ENCODE measurements at regions not wholly inside any gene's neighbourhood (a gene's known extent, or its start where the extent isn't known, plus 50 kb on each side); places are given as distances from the start of the nearest gene placed in this dataset.
A peak's percentile ranks its signal among the peaks of the same experiment; 100 is the strongest.

DNA sequence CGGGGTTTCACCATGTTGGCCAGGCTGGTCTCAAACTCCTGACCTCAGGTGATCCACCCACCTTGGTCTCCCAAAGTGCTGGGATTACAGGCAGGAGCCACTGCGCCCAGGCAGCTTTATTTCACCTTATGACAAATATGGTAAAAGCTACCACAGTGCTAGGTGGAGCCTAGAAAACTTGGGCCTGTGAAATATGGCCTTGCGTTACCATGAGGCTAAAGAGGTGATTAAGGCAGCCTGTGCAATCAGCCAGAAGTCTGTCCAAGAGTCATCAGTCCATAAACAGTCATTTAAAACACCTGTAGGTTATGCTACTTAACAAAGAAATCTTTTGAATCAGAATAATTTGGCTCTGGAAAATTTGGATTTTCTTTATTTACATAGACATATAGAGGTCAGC is 114.8 kb upstream of the ANKH start:
- H3K4me3 ChIP-seq (ENCODE audit: low read length) = no peak overlapping the region
- Mint-ChIP-seq H3K4me3 (no peak overlapping the region), H3K4me1 (peaks cover 13 to 20% (median 19%) of the 10 kb centered on the region in 3 donors), H3K27ac (no peak overlapping the region), H3K27me3 (peaks cover 0 to 3% of the 10 kb centered on the region in 2 donors), H3K9me3 (no peaks in the 10 kb centered on the region), H3K36me3 (no peaks in the 10 kb centered on the region)
- H3K4me1 ChIP-seq (ENCODE audit: insufficient read depth, low read length) = peaks cover 21% of the 10 kb centered on the region
- H3K36me3 ChIP-seq (ENCODE audit: insufficient read depth, low read length) = no peaks in the 10 kb centered on the region
- POLR2A ChIA-PET = interaction anchor here (0.6 kb wide), 1 partner anchor 93 kb away, joined by 3 read pairs; no protein-coding TSS in a partner anchor
- H3K27ac ChIP-seq (ENCODE audit: low read depth, low read length) = no peak overlapping the region
- no peaks in the 10 kb centered on the region for H3K27me3 ChIP-seq (ENCODE audit: insufficient read depth, low read length, poor library complexity, severe bottlenecking)
- DNase-seq = no peak
- H3K9me3 ChIP-seq (ENCODE audit: low read length) = no peaks in the 10 kb centered on the region
- CTCF ChIA-PET = interaction anchor here (1.5 to 2.2 kb wide), 2 partner anchors 10 to 17 kb away, joined by 3 to 9 read pairs; no protein-coding TSS in a partner anchor

DNA sequence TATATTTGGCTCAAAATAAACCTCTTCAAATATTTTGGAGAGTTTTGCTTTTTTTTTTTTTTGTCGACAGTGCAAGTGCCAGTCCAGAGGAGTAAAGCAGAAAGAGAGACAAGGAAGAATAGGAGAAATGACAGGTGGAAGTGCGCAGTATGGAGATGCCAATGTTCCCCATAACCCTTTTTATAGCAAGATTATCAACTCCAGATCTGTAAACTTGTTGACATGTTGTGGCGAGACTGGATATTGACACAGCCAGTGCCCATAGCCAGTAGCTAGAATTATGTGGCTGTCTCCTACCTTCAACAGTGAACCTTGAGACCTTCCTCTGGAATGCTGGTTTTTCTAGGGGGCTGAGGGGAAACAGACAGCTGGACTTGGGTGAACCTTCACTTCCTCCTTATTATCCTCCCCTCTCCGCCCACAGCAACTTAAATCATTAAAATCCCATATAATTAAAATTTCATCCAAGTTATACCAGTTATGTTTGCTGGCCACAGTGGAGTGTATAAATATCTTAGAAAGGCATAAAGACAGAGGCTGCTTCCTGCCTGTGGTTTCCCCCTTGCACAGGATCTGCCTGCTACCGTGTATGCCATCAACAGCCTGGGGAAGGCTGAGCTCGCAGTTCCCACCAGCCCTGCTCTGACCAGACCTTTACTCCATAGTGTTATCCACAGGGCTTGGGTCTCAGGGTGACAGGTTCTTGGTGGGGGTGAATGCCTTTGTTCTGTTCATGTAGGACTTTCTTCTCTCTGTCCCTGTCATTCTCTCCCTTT is 112.3 kb upstream of the ANKH start:
- Histone ChIP-seq H3K27ac (ENCODE audit: low read depth, low read length) (no peak overlapping the region), H3K27me3 (ENCODE audit: insufficient read depth, low read length, poor library complexity, severe bottlenecking) (no peaks in the 10 kb centered on the region), H3K4me1 (ENCODE audit: insufficient read depth, low read length) (peaks cover 21% of the 10 kb centered on the region), H3K4me3 (ENCODE audit: low read length) (no peak overlapping the region), H3K36me3 (ENCODE audit: insufficient read depth, low read length) (no peaks in the 10 kb centered on the region), H3K9me3 (ENCODE audit: low read length) (no peaks in the 10 kb centered on the region)
- CTCF ChIA-PET = interaction anchor here (0.9 to 1.6 kb wide), 2 partner anchors 9 to 20 kb away, joined by 5 read pairs; no protein-coding TSS in a partner anchor
- Mint-ChIP-seq H3K4me3 (peak overlapping the region in 2 of 7 donors; percentile 12 to 14), H3K4me1 (peaks cover 13 to 20% (median 19%) of the 10 kb centered on the region in 3 donors), H3K27me3 (peaks cover 0 to 4% of the 10 kb centered on the region in 2 donors), H3K36me3 (no peaks in the 10 kb centered on the region), H3K27ac (no peak overlapping the region), H3K9me3 (no peaks in the 10 kb centered on the region)
- POLR2A ChIA-PET = interaction anchor here (1.0 kb wide), 1 partner anchor 9 kb away, joined by 3 read pairs; no protein-coding TSS in a partner anchor
- DNase-seq = peak in 1 of 5 donors; percentile 27

DNA sequence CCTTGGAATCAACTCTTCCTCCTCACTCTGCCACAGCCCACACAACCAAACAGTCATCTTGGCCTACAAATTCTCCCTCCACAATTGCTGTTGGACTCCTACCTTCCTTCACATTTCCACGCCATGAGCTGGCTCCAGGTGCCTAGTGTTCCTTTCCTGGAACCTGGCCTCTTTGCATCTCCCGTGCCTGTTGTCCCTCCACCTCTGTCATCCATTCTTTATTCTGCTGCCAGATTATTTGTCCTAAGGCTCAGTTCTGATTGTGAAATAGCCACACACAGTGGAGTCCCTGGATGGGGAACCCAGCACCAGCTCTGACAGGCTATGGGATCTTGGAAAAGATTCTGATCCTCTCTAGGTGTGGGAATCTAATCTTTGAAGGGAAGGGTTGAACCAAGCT is 109.1 kb upstream of the ANKH start:
- no peak overlapping the region for H3K4me3 ChIP-seq (ENCODE audit: low read length)
- H3K27me3 ChIP-seq (ENCODE audit: insufficient read depth, low read length, poor library complexity, severe bottlenecking) = no peaks in the 10 kb centered on the region
- Mint-ChIP-seq H3K27ac (no peak overlapping the region), H3K36me3 (no peaks in the 10 kb centered on the region), H3K4me1 (peaks cover 13 to 20% (median 19%) of the 10 kb centered on the region in 3 donors), H3K9me3 (no peaks in the 10 kb centered on the region), H3K4me3 (no peak overlapping the region), H3K27me3 (peaks cover 0 to 16% of the 10 kb centered on the region in 2 donors)
- no peaks in the 10 kb centered on the region for H3K36me3 ChIP-seq (ENCODE audit: insufficient read depth, low read length)
- H3K9me3 ChIP-seq (ENCODE audit: low read length) = no peaks in the 10 kb centered on the region
- ChIA-PET POLR2A (no interaction called here), CTCF (interaction anchor here (2.1 kb wide), 1 partner anchor 22 kb away, joined by 4 read pairs; no protein-coding TSS in a partner anchor)
- peaks cover 21% of the 10 kb centered on the region for H3K4me1 ChIP-seq (ENCODE audit: insufficient read depth, low read length)
- no peak for DNase-seq
- no peak overlapping the region for H3K27ac ChIP-seq (ENCODE audit: low read depth, low read length)

DNA sequence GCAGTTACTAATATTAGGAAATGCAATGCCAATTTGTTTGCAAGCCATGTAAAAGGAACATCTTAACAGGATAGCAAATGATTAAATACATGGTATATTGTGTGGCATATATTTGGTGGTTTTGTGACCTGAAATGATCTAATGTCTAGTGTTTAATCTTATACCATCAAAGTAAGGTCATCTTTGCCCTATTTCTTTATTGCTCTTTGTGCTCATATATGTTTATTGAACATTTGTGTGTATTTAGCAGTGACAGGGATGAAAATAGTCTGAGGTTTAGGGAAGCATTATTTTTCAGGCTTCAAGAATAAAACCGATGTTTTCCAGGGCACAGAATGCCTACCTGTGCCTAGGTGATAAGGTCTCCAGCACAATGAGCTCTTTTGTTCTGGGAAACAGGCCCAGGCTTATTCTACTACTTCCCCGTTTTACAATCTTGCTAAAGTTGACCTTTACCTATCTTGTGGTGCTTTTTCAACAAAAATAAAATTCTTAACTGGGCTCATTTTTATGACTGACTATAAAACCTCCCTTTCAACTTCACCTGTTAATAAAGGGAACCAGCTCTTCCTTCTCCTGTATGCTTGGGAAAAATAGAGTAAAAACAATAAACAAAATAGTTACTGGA is 105.6 kb upstream of the ANKH start:
- Mint-ChIP-seq H3K4me1 (no peaks in the 10 kb centered on the region), H3K27ac (no peak overlapping the region), H3K9me3 (no peaks in the 10 kb centered on the region), H3K36me3 (no peaks in the 10 kb centered on the region), H3K27me3 (peaks cover 2 to 21% of the 10 kb centered on the region in 2 donors), H3K4me3 (no peak overlapping the region)
- Histone ChIP-seq H3K27me3 (ENCODE audit: insufficient read depth, low read length, poor library complexity, severe bottlenecking) (no peaks in the 10 kb centered on the region), H3K4me3 (ENCODE audit: low read length) (no peak overlapping the region), H3K9me3 (ENCODE audit: low read length) (no peaks in the 10 kb centered on the region), H3K36me3 (ENCODE audit: insufficient read depth, low read length) (no peaks in the 10 kb centered on the region), H3K4me1 (ENCODE audit: insufficient read depth, low read length) (no peaks in the 10 kb centered on the region), H3K27ac (ENCODE audit: low read depth, low read length) (no peak overlapping the region)
- ChIA-PET CTCF (interaction anchor here (1.3 kb wide), 1 partner anchor 9 kb away, joined by 3 read pairs; no protein-coding TSS in a partner anchor), POLR2A (no interaction called here)
- DNase-seq = no peak

DNA sequence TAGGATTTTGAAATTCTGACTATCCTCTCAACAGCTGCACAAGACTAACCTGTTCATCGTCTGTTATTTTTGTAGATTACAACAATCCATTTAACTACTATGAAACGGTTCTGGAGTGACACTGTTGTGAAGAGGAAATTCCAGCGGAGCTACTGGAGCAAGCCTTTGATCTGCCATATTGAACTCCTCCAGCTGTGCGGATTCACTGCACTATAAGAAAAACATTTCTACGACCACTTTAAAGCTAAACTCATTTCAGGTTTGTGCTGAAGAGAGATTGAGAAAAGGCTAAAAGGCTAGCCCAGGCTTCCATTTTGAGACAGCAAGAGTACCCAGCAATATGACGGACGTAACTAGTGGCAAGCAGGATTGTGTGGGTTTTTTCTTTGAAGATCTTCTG is 104.9 kb upstream of the ANKH start:
- H3K4me1 ChIP-seq (ENCODE audit: insufficient read depth, low read length) = no peaks in the 10 kb centered on the region
- no peak overlapping the region for H3K27ac Mint-ChIP-seq
- CTCF ChIA-PET = interaction anchor here (0.9 to 1.3 kb wide), 3 partner anchors 10 to 27 kb away, joined by 3 read pairs; no protein-coding TSS in a partner anchor

DNA sequence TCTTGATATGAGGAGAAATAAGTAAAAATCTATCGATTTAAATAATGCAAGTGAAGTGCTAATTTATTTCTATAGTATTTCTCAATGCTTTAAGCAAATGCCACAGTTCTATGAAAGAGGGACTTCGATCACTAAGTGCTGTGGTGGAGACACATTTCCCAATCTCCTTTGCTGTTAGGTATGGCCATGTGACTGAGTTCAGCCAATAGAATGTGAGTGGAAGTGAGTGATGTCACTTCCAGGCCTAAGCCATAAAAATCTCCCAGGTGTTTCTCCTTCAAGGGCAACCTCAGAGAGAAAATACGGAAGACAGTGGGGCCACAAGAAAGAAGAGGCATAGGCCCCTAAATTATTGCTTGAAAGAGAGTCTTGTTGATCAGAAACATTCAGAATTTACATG is 100.3 kb upstream of the ANKH start:
- no peaks in the 10 kb centered on the region for H3K4me1 Mint-ChIP-seq
- H3K4me3 ChIP-seq (ENCODE audit: low read length) = no peak overlapping the region
- no peaks in the 10 kb centered on the region for H3K9me3 ChIP-seq (ENCODE audit: low read length)
- DNase-seq = no peak
- peaks cover 5 to 23% of the 10 kb centered on the region in 2 donors for H3K27me3 Mint-ChIP-seq
- no peak overlapping the region for H3K27ac ChIP-seq (ENCODE audit: low read depth, low read length)
- no peaks in the 10 kb centered on the region for H3K36me3 ChIP-seq (ENCODE audit: insufficient read depth, low read length)
- no peaks in the 10 kb centered on the region for H3K27me3 ChIP-seq (ENCODE audit: insufficient read depth, low read length, poor library complexity, severe bottlenecking)
- no peaks in the 10 kb centered on the region for H3K9me3 Mint-ChIP-seq
- no peak overlapping the region for H3K27ac Mint-ChIP-seq
- ChIA-PET POLR2A (no interaction called here), CTCF (no interaction called here)
- no peaks in the 10 kb centered on the region for H3K4me1 ChIP-seq (ENCODE audit: insufficient read depth, low read length)
- H3K36me3 Mint-ChIP-seq = no peaks in the 10 kb centered on the region
- H3K4me3 Mint-ChIP-seq = no peak overlapping the region

More for the DNA sequence above, 104.9 kb upstream of the ANKH start:
- Mint-ChIP-seq H3K4me1 (no peaks in the 10 kb centered on the region), H3K27me3 (peaks cover 2 to 21% of the 10 kb centered on the region in 2 donors), H3K36me3 (no peaks in the 10 kb centered on the region), H3K9me3 (no peaks in the 10 kb centered on the region), H3K4me3 (no peak overlapping the region)
- H3K27ac ChIP-seq (ENCODE audit: low read depth, low read length) = no peak overlapping the region
- POLR2A ChIA-PET = no interaction called here
- H3K9me3 ChIP-seq (ENCODE audit: low read length) = no peaks in the 10 kb centered on the region
- DNase-seq = no peak
- H3K27me3 ChIP-seq (ENCODE audit: insufficient read depth, low read length, poor library complexity, severe bottlenecking) = no peaks in the 10 kb centered on the region
- no peaks in the 10 kb centered on the region for H3K36me3 ChIP-seq (ENCODE audit: insufficient read depth, low read length)
- no peak overlapping the region for H3K4me3 ChIP-seq (ENCODE audit: low read length)

DNA sequence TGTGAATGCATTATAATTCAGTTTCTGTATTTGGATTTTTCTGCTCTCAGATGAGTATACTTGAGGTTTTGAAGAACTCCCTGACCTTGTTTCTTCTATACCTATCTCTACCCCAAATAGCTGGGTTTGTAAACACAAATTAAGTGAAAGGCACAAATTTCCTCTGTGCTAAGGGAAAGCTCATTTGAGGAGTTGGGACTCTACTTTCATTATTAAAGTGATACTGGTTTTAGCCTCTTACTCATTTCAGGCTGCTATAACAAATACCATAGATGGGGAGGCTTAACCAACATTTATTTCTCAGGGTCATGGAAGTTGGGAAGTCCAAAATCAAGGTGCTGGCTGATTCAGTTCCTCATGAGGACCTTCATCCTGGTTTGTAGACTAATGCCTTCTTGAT is 97.2 kb upstream of the ANKH start:
- Histone ChIP-seq H3K9me3 (ENCODE audit: low read length) (no peaks in the 10 kb centered on the region), H3K27ac (ENCODE audit: low read depth, low read length) (no peak overlapping the region), H3K4me3 (ENCODE audit: low read length) (no peak overlapping the region), H3K4me1 (ENCODE audit: insufficient read depth, low read length) (no peaks in the 10 kb centered on the region), H3K36me3 (ENCODE audit: insufficient read depth, low read length) (no peaks in the 10 kb centered on the region), H3K27me3 (ENCODE audit: insufficient read depth, low read length, poor library complexity, severe bottlenecking) (no peaks in the 10 kb centered on the region)
- no peaks in the 10 kb centered on the region for H3K9me3 Mint-ChIP-seq
- no peak for DNase-seq
- H3K4me1 Mint-ChIP-seq = no peaks in the 10 kb centered on the region
- H3K36me3 Mint-ChIP-seq = no peaks in the 10 kb centered on the region
- H3K4me3 Mint-ChIP-seq = no peak overlapping the region
- POLR2A ChIA-PET = no interaction called here
- peaks cover 2 to 10% of the 10 kb centered on the region in 2 donors for H3K27me3 Mint-ChIP-seq
- CTCF ChIA-PET = interaction anchor here (1.5 kb wide), 1 partner anchor 10 kb away, joined by 4 read pairs; no protein-coding TSS in a partner anchor
- no peak overlapping the region for H3K27ac Mint-ChIP-seq

DNA sequence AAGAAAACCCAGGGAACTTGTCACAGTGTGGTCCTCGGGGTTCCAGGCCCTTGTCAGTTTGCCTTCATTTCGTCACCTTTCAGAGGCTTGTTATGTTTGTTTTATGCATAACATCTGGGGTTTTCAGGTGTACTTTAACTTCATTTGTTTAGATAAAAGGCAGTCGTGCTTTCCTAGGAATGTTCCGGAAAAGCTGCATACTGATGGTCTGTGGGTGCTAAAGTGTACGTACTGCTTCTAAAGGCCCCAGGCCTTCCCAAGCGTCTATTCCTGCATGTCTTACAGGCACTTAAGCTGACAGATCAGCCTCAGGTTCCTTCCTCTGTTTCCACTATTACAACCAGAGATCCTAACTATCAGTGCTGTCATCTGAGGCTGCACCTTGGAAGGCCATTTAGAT is 95.6 kb upstream of the ANKH start:
- no peak overlapping the region for H3K4me3 ChIP-seq (ENCODE audit: low read length)
- H3K9me3 ChIP-seq (ENCODE audit: low read length) = no peaks in the 10 kb centered on the region
- Mint-ChIP-seq H3K9me3 (no peaks in the 10 kb centered on the region), H3K4me3 (no peak overlapping the region), H3K27me3 (peaks cover 2 to 10% of the 10 kb centered on the region in 2 donors), H3K27ac (no peak overlapping the region), H3K4me1 (no peaks in the 10 kb centered on the region), H3K36me3 (no peaks in the 10 kb centered on the region)
- H3K36me3 ChIP-seq (ENCODE audit: insufficient read depth, low read length) = no peaks in the 10 kb centered on the region
- DNase-seq = no peak
- CTCF ChIA-PET = no interaction called here
- H3K27ac ChIP-seq (ENCODE audit: low read depth, low read length) = no peak overlapping the region
- H3K4me1 ChIP-seq (ENCODE audit: insufficient read depth, low read length) = no peaks in the 10 kb centered on the region
- H3K27me3 ChIP-seq (ENCODE audit: insufficient read depth, low read length, poor library complexity, severe bottlenecking) = no peaks in the 10 kb centered on the region
- POLR2A ChIA-PET = no interaction called here
